Smooth muscle cell (in vitro differentiated cells): ENCODE measurements at regions not wholly inside any gene's neighbourhood (a gene's known extent, or its start where the extent isn't known, plus 50 kb on each side); places are given as distances from the start of the nearest gene placed in this dataset.

Experiments
- DNase-seq: peaks from one replicate; lab custom pipeline; 2025; ENCODE audit not compliant: unreplicated experiment; lab: John Stamatoyannopoulos, UW
- H2AFZ ChIP-seq: fragments of 200-600 bp; sonication (generic); 2 replicates; pipeline ENCODE4 v1.6.0; 2016; ENCODE audit warnings: antibody characterized with exemption, low read depth, mild to moderate bottlenecking
- H3F3A ChIP-seq: fragments of 200-600 bp; sonication (generic); 2 replicates; pipeline ENCODE4 v1.6.0; 2017; ENCODE audit warnings: antibody characterized with exemption, low read depth
- H3K27ac ChIP-seq: fragments of 200-600 bp; sonication (generic); 2 replicates; pipeline ENCODE4 v1.5.1; 2016; ENCODE audit warnings: low read depth, mild to moderate bottlenecking
- H3K27me3 ChIP-seq: fragments of 200-600 bp; sonication (generic); 2 replicates; pipeline ENCODE4 v1.6.1; 2016; ENCODE audit warnings: low read depth, mild to moderate bottlenecking
- H3K36me3 ChIP-seq: fragments of 200-600 bp; sonication (generic); 2 replicates; pipeline ENCODE4 v1.5.1; 2016; ENCODE audit warnings: low read depth
- H3K4me1 ChIP-seq: fragments of 200-600 bp; sonication (generic); 2 replicates; pipeline ENCODE4 v1.5.1; 2016; ENCODE audit warnings: low read depth
- H3K4me2 ChIP-seq: fragments of 200-600 bp; sonication (generic); 2 replicates; pipeline ENCODE4 v1.6.0; 2016; ENCODE audit warnings: mild to moderate bottlenecking
- H3K4me3 ChIP-seq: fragments of 200-600 bp; sonication (generic); 2 replicates; pipeline ENCODE4 v1.5.1; 2016; ENCODE audit warnings: mild to moderate bottlenecking
- H3K79me2 ChIP-seq: fragments of 200-600 bp; sonication (generic); 2 replicates; pipeline ENCODE4 v1.6.0; 2016; ENCODE audit warnings: low read depth, mild to moderate bottlenecking
- H3K9ac ChIP-seq: fragments of 200-600 bp; sonication (generic); 2 replicates; pipeline ENCODE4 v1.6.0; 2016; ENCODE audit warnings: low read depth
- H3K9me3 ChIP-seq: fragments of 200-600 bp; sonication (generic); replicated peaks from 2 replicates; pipeline ENCODE4 v1.5.1; 2016; ENCODE audit warnings: low read depth
- H4K20me1 ChIP-seq: fragments of 200-600 bp; sonication (generic); 2 replicates; pipeline ENCODE4 v1.6.0; 2016; ENCODE audit warnings: low read depth
- CTCF ChIP-seq: fragments of 200-600 bp; sonication (generic); IDR thresholded peaks from 2 replicates; pipeline ENCODE4 v1.5.1; 2017; ENCODE audit warnings: borderline replicate concordance, mild to moderate bottlenecking, antibody characterized with exemption; ENCODE audit not compliant: insufficient read depth, poor library complexity, severe bottlenecking
- WGBS: methylation state at CpG from one replicate; pipeline ENCODE4 v1.1.7; 2016; ENCODE audit warnings: low lambda C conversion rate; 5-methylcytosine and 5-hydroxymethylcytosine counted together

- Histone ChIP-seq H2AFZ (no peak overlapping the region), H3K36me3 (no peaks in the 10 kb centered on the region), H3K27me3 (no peaks in the 10 kb centered on the region), H3K79me2 (no peaks in the 10 kb centered on the region), H3K9me3 (no peaks in the 10 kb centered on the region), H4K20me1 (no peaks in the 10 kb centered on the region), H3K4me1 (no peaks in the 10 kb centered on the region), H3K9ac (no peak overlapping the region), H3K4me2 (no peak overlapping the region), H3K4me3 (no peak overlapping the region), H3K27ac (no peak overlapping the region), H3F3A (no peaks in the 10 kb centered on the region)
- 80% methylated on average over 3 of the region's 3 CpGs for WGBS
- DNase-seq, result no peak
- no peak for TF ChIP-seq CTCF
Measured at GRCh38 chr11:38456371-38456770, 1858.3 kb upstream of the RAG2 start.

GRCh38 chr11:38448284-38448683 is 1850.2 kb upstream of the RAG2 start:
- Histone ChIP-seq H3K4me1 (no peaks in the 10 kb centered on the region), H3K27ac (no peak overlapping the region), H3K4me2 (no peak overlapping the region), H3K9ac (no peak overlapping the region), H2AFZ (no peak overlapping the region), H3F3A (no peaks in the 10 kb centered on the region), H4K20me1 (no peaks in the 10 kb centered on the region), H3K9me3 (no peaks in the 10 kb centered on the region), H3K79me2 (no peaks in the 10 kb centered on the region), H3K27me3 (no peaks in the 10 kb centered on the region), H3K36me3 (no peaks in the 10 kb centered on the region), H3K4me3 (no peak overlapping the region)
- WGBS, result 89% methylated on average over 2 of the region's 2 CpGs
- no peak for DNase-seq
- no peak for TF ChIP-seq CTCF

- Histone ChIP-seq H3K27me3 (no peaks in the 10 kb centered on the region), H3K9ac (no peak overlapping the region), H3K79me2 (no peaks in the 10 kb centered on the region), H3K4me1 (no peaks in the 10 kb centered on the region), H2AFZ (no peak overlapping the region), H3K9me3 (no peaks in the 10 kb centered on the region), H3K4me3 (no peak overlapping the region), H3K4me2 (peak overlapping the region; percentile 25), H4K20me1 (no peaks in the 10 kb centered on the region), H3F3A (no peaks in the 10 kb centered on the region), H3K36me3 (no peaks in the 10 kb centered on the region), H3K27ac (no peak overlapping the region)
- TF ChIP-seq CTCF, result no peak
- no peak for DNase-seq
- WGBS, result 82% methylated on average over 1 of the region's 1 CpG
Measured at GRCh38 chr11:38446336-38446735, 1848.3 kb upstream of the RAG2 start.

DNA sequence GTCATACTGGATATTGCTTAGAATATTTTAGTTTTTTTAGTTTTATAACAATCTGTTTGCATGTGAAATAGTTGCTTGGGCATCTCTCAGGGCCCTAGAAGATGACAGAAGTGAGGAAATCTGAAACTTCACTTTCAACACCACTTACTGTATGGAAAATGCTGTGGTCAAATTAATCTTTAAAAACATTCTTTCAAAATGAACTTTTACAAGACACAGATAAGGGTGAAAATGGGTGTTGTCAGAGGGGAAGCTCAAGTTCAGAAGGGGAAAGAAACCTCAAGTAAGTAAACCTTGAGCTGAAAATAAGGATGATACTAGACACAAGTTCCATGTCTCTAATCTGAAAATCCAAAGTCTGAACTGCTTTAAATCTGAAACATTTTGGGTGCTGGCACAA is 1840.1 kb upstream of the RAG2 start:
- H3K27me3 ChIP-seq, result no peaks in the 10 kb centered on the region
- no peaks in the 10 kb centered on the region for H3K79me2 ChIP-seq
- DNase-seq, result no peak
- H3K27ac ChIP-seq, result peak overlapping the region; percentile 54
- no peaks in the 10 kb centered on the region for H3F3A ChIP-seq
- H3K36me3 ChIP-seq, result no peaks in the 10 kb centered on the region
- H3K4me2 ChIP-seq, result peak overlapping the region; percentile 20
- H3K4me1 ChIP-seq, result no peaks in the 10 kb centered on the region
- TF ChIP-seq CTCF, result no peak
- H3K9me3 ChIP-seq, result no peaks in the 10 kb centered on the region
- H3K4me3 ChIP-seq, result no peak overlapping the region
- no peak overlapping the region for H2AFZ ChIP-seq
- no peaks in the 10 kb centered on the region for H4K20me1 ChIP-seq
- H3K9ac ChIP-seq, result no peak overlapping the region
